ENCODE measurements at regions not wholly inside any gene's neighbourhood (a gene's known extent, or its start where the extent isn't known, plus 50 kb on each side); places are given as distances from the start of the nearest gene placed in this dataset.

- TF ChIP-seq CTCF (IDR thresholded peaks at IDR 0.05): no peak
- Mint-ChIP-seq H3K27ac (ENCODE audit: unreplicated experiment) (no peak overlapping the region), H3K4me1 (ENCODE audit: unreplicated experiment) (no peaks in the 10 kb centered on the region), H3K27me3 (ENCODE audit: unreplicated experiment) (peaks cover 3% of the 10 kb centered on the region), H3K4me3 (ENCODE audit: unreplicated experiment) (no peak overlapping the region), H3K9me3 (ENCODE audit: unreplicated experiment) (peaks cover 12% of the 10 kb centered on the region), H3K36me3 (ENCODE audit: unreplicated experiment) (no peaks in the 10 kb centered on the region)
- no peak for DNase-seq (ENCODE audit: extremely low spot score, unreplicated experiment)
These were observed 373.6 kb upstream of the NRSN1 start for GRCh38 chr6:23752414-23752813.

- Mint-ChIP-seq H3K4me1 (ENCODE audit: unreplicated experiment) (no peaks in the 10 kb centered on the region), H3K9me3 (ENCODE audit: unreplicated experiment) (peaks cover 12% of the 10 kb centered on the region), H3K27me3 (ENCODE audit: unreplicated experiment) (no peaks in the 10 kb centered on the region), H3K36me3 (ENCODE audit: unreplicated experiment) (no peaks in the 10 kb centered on the region), H3K4me3 (ENCODE audit: unreplicated experiment) (no peak overlapping the region), H3K27ac (ENCODE audit: unreplicated experiment) (no peak overlapping the region)
- no peak for DNase-seq (ENCODE audit: extremely low spot score, unreplicated experiment)
- TF ChIP-seq CTCF (IDR thresholded peaks at IDR 0.05): peak; percentile 31
These were observed 371.8 kb upstream of the NRSN1 start for GRCh38 chr6:23754197-23754596.

- no peaks in the 10 kb centered on the region for H3K9me3 Mint-ChIP-seq (ENCODE audit: unreplicated experiment)
- no peaks in the 10 kb centered on the region for H3K4me1 Mint-ChIP-seq (ENCODE audit: unreplicated experiment)
- no peak for TF ChIP-seq CTCF (IDR thresholded peaks at IDR 0.05)
- no peak overlapping the region for H3K4me3 Mint-ChIP-seq (ENCODE audit: unreplicated experiment)
- no peaks in the 10 kb centered on the region for H3K36me3 Mint-ChIP-seq (ENCODE audit: unreplicated experiment)
- DNase-seq (ENCODE audit: extremely low spot score, unreplicated experiment): no peak
- H3K27ac Mint-ChIP-seq (ENCODE audit: unreplicated experiment): no peak overlapping the region
- H3K27me3 Mint-ChIP-seq (ENCODE audit: unreplicated experiment): no peaks in the 10 kb centered on the region
These were observed 350.9 kb upstream of the NRSN1 start for GRCh38 chr6:23775127-23775526.

GRCh38 chr6:23783901-23784300 lies 342.1 kb upstream of the NRSN1 start:
- no peak for TF ChIP-seq CTCF (IDR thresholded peaks at IDR 0.05)
- H3K4me1 Mint-ChIP-seq (ENCODE audit: unreplicated experiment): no peaks in the 10 kb centered on the region
- H3K27ac Mint-ChIP-seq (ENCODE audit: unreplicated experiment): no peak overlapping the region
- H3K9me3 Mint-ChIP-seq (ENCODE audit: unreplicated experiment): peaks cover 9% of the 10 kb centered on the region
- H3K27me3 Mint-ChIP-seq (ENCODE audit: unreplicated experiment): no peaks in the 10 kb centered on the region
- no peak for DNase-seq (ENCODE audit: extremely low spot score, unreplicated experiment)
- H3K4me3 Mint-ChIP-seq (ENCODE audit: unreplicated experiment): no peak overlapping the region
- H3K36me3 Mint-ChIP-seq (ENCODE audit: unreplicated experiment): no peaks in the 10 kb centered on the region

- no peak overlapping the region for H3K27ac Mint-ChIP-seq (ENCODE audit: unreplicated experiment)
- TF ChIP-seq CTCF (IDR thresholded peaks at IDR 0.05): no peak
- peaks cover 9% of the 10 kb centered on the region for H3K9me3 Mint-ChIP-seq (ENCODE audit: unreplicated experiment)
- no peak overlapping the region for H3K4me3 Mint-ChIP-seq (ENCODE audit: unreplicated experiment)
- DNase-seq (ENCODE audit: extremely low spot score, unreplicated experiment): no peak
- H3K27me3 Mint-ChIP-seq (ENCODE audit: unreplicated experiment): no peaks in the 10 kb centered on the region
- no peaks in the 10 kb centered on the region for H3K4me1 Mint-ChIP-seq (ENCODE audit: unreplicated experiment)
- H3K36me3 Mint-ChIP-seq (ENCODE audit: unreplicated experiment): no peaks in the 10 kb centered on the region
These were observed 341.6 kb upstream of the NRSN1 start for GRCh38 chr6:23784301-23784919.

Measured in osteocyte (in vitro differentiated cells).